Ishikawa (cell line): ENCODE measurements at regions not wholly inside any gene's neighbourhood (a gene's known extent, or its start where the extent isn't known, plus 50 kb on each side); places are given as distances from the start of the nearest gene placed in this dataset.

Experiments used
- CREB1 ChIP-seq: IDR thresholded peaks from 2 replicates; pipeline ENCODE4 v1.6.1; 2012; ENCODE audit warnings: low read depth
- EGR1 ChIP-seq: IDR thresholded peaks from 2 replicates; pipeline ENCODE4 v1.6.1; 2012
- EP300 ChIP-seq: IDR thresholded peaks from 2 replicates; pipeline ENCODE4 v1.6.1; 2012; ENCODE audit warnings: borderline replicate concordance
- FOXM1 ChIP-seq: IDR thresholded peaks from 2 replicates; pipeline ENCODE4 v1.6.1; 2012; ENCODE audit warnings: low read depth, borderline replicate concordance
- NFIC ChIP-seq: IDR thresholded peaks from 2 replicates; pipeline ENCODE4 v1.6.1; 2012
- RAD21 ChIP-seq: IDR thresholded peaks from 2 replicates; pipeline ENCODE4 v1.6.1; 2012; ENCODE audit warnings: low read depth
- TAF1 ChIP-seq: IDR thresholded peaks from 2 replicates; pipeline ENCODE4 v1.6.1; 2012; ENCODE audit warnings: low read depth, mild to moderate bottlenecking
- TCF12 ChIP-seq: IDR thresholded peaks from 2 replicates; pipeline ENCODE4 v1.6.1; 2012; ENCODE audit warnings: low read depth
- TEAD4 ChIP-seq: IDR thresholded peaks from 2 replicates; pipeline ENCODE4 v1.6.1; 2012
- TF ChIP-seq, protein P1 (sequence below): IDR thresholded peaks from 2 replicates; pipeline ENCODE4 v1.6.1; 2012
- TF ChIP-seq, protein P2 (sequence below): IDR thresholded peaks from 2 replicates; pipeline ENCODE4 v1.6.1; 2012
- TF ChIP-seq, protein P3 (sequence below): IDR thresholded peaks from 2 replicates; pipeline ENCODE4 v1.6.1; 2012; ENCODE audit warnings: low read depth, mild to moderate bottlenecking

- TF ChIP-seq TAF1 (no peak), EP300 (no peak), FOXM1 (no peak), EGR1 (no peak), RAD21 (no peak), TEAD4 (no peak), CREB1 (no peak), TCF12 (no peak), NFIC (no peak)
- TF ChIP-seq, protein P1, sequence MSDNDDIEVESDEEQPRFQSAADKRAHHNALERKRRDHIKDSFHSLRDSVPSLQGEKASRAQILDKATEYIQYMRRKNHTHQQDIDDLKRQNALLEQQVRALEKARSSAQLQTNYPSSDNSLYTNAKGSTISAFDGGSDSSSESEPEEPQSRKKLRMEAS: no peak
- TF ChIP-seq, protein P2, sequence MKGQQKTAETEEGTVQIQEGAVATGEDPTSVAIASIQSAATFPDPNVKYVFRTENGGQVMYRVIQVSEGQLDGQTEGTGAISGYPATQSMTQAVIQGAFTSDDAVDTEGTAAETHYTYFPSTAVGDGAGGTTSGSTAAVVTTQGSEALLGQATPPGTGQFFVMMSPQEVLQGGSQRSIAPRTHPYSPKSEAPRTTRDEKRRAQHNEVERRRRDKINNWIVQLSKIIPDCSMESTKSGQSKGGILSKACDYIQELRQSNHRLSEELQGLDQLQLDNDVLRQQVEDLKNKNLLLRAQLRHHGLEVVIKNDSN: no peak
- TF ChIP-seq, protein P3, sequence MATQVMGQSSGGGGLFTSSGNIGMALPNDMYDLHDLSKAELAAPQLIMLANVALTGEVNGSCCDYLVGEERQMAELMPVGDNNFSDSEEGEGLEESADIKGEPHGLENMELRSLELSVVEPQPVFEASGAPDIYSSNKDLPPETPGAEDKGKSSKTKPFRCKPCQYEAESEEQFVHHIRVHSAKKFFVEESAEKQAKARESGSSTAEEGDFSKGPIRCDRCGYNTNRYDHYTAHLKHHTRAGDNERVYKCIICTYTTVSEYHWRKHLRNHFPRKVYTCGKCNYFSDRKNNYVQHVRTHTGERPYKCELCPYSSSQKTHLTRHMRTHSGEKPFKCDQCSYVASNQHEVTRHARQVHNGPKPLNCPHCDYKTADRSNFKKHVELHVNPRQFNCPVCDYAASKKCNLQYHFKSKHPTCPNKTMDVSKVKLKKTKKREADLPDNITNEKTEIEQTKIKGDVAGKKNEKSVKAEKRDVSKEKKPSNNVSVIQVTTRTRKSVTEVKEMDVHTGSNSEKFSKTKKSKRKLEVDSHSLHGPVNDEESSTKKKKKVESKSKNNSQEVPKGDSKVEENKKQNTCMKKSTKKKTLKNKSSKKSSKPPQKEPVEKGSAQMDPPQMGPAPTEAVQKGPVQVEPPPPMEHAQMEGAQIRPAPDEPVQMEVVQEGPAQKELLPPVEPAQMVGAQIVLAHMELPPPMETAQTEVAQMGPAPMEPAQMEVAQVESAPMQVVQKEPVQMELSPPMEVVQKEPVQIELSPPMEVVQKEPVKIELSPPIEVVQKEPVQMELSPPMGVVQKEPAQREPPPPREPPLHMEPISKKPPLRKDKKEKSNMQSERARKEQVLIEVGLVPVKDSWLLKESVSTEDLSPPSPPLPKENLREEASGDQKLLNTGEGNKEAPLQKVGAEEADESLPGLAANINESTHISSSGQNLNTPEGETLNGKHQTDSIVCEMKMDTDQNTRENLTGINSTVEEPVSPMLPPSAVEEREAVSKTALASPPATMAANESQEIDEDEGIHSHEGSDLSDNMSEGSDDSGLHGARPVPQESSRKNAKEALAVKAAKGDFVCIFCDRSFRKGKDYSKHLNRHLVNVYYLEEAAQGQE: no peak
These were observed 146.1 kb downstream of the GAS1 start for GRCh38 chr9:86801246-86801645.
